Hematopoietic multipotent progenitor cell treated with erythropoietin and hydrocortisone succinate and interleukin-3 and kit ligand, for 6 days (in vitro differentiated cells): ENCODE measurements at regions not wholly inside any gene's neighbourhood (a gene's known extent, or its start where the extent isn't known, plus 50 kb on each side); places are given as distances from the start of the nearest gene placed in this dataset.
"Not testable (repeated sequence)": the region's sequence is repeated elsewhere in the genome, so short reads cannot be mapped to it uniquely, and the experiment has no call there.

Experiments used
- DNase-seq: peaks from one replicate; pipeline ENCODE4 v3.0.0-alpha.2; 2015

- DNase-seq: no peak
Observed at GRCh38 chr7:34207810-34208209, 302.5 kb downstream of the BMPER start.

DNA sequence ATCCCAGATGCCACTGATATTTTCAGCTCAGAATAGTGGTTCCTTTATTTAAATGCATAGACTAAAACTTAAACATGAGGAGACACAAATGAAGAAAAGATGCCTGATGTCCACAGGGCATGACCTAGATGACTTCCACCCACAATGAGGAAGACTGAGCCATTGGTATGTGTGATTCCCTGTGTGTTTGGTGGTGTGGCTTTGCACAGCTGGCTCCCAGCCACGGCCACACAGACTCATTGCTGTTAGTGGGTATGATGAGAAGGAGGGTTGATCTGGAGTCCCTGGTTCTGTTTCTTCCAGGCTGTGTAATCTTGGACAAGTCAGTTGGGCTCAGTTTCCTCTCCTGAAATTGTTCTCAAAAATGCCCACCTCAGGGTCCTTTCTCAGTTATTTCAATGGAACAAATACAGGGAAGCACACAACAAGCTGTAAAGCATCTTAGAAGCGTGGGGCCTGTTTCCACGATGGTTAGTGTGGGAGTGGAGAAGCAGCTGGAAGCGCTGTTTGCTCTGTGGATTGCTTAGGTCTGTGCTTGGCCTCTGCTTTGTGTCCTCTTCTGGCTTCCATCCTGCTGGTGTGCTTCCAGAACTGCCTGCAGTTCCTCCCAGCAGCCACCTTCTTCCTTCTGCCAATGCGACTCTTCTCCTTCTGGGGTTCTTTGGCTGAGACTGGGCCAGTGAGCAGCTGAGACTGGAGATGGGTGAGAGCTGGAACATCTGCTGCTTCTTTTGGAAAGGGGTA is 303.7 kb downstream of the BMPER start:
- DNase-seq: no peak

DNA sequence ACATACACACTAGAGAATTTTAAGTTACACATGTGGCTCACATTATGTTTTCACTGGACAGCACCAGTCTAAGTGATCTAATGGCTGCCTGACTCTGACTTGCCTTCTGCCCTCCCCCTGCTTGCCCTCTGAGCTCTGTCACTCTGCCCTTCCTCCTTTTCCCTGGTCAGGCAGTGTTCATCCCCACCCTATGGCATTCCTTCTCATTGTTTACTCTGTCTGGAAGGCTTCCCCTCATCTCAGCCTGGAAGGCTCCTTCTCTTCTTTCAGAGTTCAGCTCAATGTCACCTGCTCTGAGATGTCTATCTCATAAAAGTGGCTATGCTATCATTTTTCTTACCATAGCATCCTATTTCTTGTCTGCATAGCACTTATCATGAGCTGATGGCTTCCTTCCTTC is 305.7 kb downstream of the BMPER start:
- DNase-seq: no peak

DNA sequence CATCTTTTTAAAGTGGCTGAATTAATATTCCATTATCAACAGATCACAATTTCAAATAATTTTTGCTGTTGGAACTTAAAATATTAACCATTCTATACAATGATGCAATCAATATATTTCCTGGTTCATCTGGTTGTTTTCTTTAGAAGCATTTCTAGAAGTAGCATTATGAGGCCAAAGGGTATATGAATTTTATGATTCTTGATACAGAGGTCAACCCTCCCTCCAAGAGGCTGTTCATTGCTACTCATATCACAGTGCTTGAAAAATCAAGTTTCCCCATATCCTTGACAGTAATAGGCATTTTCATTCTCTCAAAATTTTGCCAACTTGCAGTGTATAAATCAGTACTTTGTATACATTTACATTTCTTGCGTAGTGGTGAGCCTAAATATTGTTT is 312.6 kb downstream of the BMPER start:
- no peak for DNase-seq

- DNase-seq: no peak
Observed at GRCh38 chr7:34219153-34219718, 313.9 kb downstream of the BMPER start.

- no peak for DNase-seq
Observed at GRCh38 chr7:34220506-34221185, 315.3 kb downstream of the BMPER start.

GRCh38 chr7:34222316-34222715 is 317.0 kb downstream of the BMPER start:
- no peak for DNase-seq

- DNase-seq: no peak
Observed at GRCh38 chr7:34222722-34223121, 317.4 kb downstream of the BMPER start.

GRCh38 chr7:34224281-34224680 is 318.9 kb downstream of the BMPER start:
- no peak for DNase-seq

DNA sequence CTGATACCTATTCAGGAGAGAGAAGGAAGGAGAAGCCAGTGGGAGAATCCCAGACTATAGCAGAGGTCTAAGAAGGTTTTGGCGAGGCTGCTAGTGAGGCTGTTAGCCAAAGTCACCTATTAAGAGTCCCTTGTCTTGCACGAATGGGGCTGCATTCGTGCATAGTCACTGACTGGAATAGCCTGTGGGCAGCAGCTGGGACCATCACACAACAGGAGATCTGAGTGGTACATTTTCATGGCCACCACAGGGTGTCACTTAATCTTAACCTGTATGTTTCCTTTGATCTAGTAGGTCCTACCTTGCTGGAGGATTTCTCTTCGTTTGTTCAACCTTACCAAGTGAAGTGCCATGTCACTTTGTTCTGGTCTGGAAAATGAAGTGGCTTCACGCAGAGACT is 319.9 kb downstream of the BMPER start:
- no peak for DNase-seq

DNA sequence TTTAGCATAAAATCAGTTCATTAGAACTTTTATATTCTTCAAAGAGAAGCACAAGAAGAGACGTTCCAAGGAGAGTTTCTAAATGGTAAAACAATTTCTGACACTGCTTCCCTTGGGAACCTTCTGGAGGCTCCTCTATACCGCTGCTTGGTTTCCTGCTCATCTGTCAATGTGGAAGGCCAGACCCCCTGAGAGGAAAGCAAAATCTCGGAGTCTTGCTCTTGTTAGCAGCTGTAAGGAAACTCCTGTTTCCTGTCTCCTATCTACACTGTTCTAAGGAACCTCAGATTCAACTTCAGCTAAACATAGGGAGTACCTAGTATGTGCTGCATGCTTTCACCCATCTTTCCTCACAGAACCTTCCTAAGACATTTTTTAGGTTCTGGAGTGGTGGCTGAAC is 322.2 kb downstream of the BMPER start:
- no peak for DNase-seq

- not testable (repeated sequence) for DNase-seq
Observed at GRCh38 chr7:34235101-34235500, 329.8 kb downstream of the BMPER start.

DNA sequence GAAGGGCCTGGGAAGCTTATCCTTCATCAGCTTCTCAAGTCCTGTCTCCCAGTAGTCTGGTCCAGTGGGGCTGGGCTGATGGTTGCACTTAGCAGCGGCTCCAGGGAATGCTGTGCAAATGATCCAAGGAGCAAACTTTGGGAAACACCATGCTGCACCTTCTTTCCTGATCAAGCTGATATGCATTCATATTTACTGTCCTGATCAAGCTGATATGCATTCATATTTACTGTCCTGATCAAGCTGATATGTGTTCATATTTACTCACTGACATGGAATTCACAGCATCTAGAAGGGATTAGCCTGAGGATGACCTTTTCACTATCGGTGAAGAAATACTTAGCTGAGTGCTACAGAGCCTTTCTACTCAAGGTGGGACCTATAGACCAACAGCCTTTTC is 330.7 kb downstream of the BMPER start:
- no peak for DNase-seq

DNA sequence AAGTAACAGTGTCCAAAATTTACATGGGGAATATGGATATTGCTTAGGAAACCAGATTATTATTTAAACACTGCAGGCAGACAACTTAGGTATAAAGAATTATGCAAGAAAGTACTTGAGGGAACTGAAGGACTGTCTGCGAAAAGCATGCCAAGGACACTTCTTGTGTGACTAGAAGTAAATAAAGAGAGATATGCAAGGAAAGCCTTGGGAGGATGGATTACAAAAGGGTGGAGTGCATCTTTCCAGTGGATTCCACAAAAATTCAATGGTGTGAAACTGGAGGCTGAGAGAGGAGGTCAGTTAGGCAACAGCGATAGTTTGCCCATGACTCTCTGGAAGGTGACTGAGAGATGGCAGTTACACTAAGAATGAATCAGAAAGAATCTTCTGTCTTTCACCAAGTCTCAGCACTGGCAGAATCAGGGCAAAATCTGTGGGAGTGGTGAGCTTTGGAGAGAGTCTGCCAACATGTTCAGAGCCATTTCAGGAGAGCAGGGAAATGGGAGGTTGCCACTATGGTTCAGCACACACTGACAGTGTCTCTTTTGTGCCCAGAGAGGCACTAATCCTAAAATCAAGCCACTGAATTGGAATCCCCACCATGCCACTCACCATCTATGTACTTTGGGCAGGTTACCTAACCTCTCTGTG is 331.6 kb downstream of the BMPER start:
- DNase-seq: no peak

DNA sequence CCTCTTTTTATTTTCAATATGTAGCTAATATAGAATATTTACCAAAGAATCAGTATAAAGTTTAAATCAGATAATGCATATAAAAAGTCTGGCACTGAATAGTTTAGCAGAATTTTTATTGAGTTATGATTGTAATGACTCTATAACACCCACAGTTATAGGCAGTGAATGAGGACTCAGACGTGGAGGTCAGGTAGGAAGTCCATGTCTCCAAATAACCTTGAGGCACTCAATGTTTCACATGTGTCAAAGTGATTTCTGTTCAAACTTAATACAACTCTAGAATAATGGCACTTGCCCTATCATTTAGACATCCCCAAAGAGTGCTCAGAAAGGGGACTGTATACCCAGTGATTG is 332.1 kb downstream of the BMPER start:
- DNase-seq: no peak

GRCh38 chr7:34240417-34240816 is 335.1 kb downstream of the BMPER start:
- no peak for DNase-seq

DNA sequence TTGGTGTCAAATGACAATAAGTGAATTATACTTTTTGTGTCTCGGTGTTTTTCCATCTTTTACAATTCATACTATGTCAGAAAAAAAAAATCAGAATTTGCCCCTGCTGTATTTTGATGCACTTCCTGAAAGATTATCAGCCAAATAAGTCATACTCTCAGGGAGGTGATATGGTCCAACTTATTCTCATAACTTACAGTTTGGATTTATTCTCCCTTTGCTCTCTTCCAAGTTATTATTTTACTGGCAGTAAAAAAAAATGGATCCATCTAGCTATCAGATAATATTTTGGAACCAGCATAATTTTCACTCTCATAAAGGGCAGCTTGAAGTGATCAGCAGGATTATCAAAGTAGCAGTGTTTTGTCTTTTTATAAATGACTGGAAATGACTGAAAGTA is 337.1 kb downstream of the BMPER start:
- DNase-seq: no peak

DNA sequence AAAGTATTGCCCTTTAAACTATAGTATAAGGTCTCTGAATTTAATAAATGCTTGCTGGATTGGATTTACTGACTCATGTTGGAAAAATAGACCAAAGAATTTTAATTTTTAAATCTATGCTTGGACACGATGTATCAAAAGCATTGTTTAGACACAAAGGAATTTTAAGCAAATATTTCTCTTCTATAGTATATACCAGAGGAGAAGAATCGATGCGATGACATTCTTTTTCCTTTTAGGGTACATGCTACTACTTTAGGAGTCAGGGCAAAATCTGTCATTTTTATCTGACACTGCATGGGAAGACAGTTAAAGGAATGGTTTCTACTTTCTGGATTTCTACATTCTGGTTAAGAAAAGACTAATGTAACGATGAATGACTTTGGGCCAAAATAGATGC is 339.9 kb downstream of the BMPER start:
- DNase-seq: no peak

- DNase-seq: no peak
Observed at GRCh38 chr7:34247468-34247867, 342.1 kb downstream of the BMPER start.

DNA sequence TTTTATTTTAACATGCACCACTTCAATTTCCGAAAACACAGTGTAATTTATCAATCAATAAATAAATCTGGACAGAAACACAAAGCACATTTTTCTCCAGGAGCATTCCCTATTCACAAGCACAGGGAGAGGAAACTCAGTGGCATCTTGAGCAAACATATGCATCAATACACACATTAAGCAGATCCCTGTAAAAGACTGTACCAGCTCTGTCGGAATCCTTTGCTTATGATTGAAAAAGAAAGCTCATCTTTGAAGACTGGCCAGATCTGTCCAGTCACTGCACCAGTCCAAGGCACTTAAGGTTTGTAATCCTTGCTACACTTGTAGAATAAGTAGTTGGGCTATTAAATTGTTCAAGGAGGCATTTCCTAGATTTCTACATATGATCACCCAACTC is 343.9 kb downstream of the BMPER start:
- DNase-seq: no peak

- DNase-seq: no peak
Observed at GRCh38 chr7:34260279-34260678, 354.9 kb downstream of the BMPER start.

- no peak for DNase-seq
Observed at GRCh38 chr7:34263168-34263567, 357.8 kb downstream of the BMPER start.

DNA sequence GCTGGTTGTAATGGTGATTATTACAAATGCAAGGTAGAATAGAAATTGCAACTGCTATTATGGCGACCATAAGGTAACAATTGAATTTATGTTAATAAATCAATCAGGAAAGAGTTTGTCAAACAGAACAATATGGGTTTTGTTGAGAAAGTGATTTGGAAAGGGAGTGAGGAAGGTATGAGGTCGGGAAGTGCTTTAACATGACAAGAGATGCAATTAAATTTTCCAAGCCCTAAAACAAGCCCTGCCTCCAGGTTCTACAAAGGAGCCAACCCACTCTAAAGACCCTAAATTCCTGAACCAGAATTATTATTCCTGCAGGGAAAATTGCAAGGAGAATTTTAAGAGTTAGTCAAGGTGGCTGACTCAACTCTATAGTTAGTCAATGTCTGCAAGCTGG is 363.7 kb downstream of the BMPER start:
- DNase-seq: no peak

- DNase-seq: no peak
Observed at GRCh38 chr7:34275624-34276023, 370.3 kb downstream of the BMPER start.
